GM21526 (cell line): ENCODE measurements at regions not wholly inside any gene's neighbourhood (a gene's known extent, or its start where the extent isn't known, plus 50 kb on each side); places are given as distances from the start of the nearest gene placed in this dataset.

Experiments
- ATAC-seq: cut with Tn5 transposase; IDR thresholded peaks from one replicate; pipeline ENCODE4 v1.9.1; 2021; ENCODE audit warnings: moderate library complexity; ENCODE audit not compliant: unreplicated experiment, low FRiP score

DNA sequence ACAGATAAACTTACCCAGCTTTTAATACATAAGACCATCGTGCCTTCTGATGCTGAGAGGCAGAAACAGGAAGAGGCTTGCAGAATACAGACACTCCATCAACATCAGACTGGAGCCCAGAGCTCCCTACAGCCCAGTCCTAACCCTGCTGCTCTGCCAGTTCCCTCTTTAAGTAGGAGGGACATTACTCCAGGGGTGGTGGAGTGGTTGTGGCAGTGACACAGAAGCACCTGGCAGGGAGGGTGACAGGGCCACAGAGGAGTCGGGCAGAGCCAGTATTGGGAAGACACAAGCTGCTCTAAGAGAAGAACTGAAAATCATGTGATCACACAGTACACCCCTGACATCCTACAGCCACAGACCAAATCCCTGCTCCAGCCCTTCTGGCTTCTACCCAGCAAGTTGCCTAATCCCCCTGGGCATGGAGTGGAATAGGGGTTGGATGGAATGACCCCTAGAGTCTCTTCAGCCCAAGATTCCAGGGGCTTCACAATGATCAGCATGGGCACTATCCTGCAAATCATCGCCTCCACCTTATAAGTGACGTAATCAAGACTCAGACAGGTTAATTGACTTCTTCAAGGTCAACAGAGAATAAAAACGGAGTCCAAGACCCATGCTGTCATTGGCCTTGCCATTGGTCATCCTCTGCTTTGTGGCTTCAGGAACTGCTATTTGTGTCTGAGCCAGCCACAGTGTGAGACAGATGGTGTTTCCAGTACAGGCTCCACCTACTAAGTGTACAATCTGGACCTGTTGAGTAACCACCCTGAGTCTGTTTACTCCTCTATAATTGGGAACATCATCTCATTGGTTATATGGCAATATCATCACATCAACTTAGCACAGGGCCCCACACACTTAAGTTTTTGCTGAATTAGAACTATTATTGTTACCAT, 61.1 kb upstream of the ZMIZ1 start:
- no peak for ATAC-seq

DNA sequence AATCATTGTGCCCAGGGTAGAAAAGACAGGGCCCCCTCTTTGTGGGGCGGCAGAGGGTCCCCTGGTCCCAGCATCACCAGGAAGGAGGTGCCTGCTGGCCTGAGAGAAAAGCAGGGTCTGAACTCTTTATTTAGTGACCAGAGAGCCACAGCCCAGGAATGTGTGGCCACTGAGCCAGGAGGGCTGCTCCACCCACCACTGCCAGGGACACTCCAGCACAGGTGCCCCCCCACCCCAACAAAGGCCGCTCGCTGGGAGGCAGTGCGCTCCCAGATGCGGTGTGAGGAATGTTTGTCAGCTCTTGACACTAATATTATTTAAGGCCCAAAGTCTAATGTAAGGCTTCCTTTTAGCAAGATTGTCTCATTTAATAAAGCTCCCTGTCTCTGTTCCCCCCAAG, 59.6 kb upstream of the ZMIZ1 start:
- ATAC-seq: no peak

DNA sequence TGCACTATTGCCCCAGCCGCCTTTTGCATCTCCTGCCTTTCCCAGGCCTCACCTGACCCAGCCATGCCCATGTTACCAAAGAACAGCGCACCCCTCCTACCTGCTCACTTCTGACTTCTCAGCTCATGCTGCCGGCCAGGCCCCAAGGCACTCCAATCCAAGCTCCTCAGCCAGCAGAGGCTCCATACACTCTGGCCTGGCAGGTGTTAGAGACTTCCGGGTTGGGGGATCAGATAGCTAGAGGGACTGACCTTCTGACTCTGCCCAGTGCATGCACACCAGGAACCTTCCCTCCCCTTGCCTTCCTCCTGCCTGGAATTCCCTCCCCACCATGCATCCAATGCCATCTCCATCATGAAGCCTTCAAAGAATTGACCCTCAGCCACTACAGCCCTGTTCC, 56.2 kb upstream of the ZMIZ1 start:
- no peak for ATAC-seq

DNA sequence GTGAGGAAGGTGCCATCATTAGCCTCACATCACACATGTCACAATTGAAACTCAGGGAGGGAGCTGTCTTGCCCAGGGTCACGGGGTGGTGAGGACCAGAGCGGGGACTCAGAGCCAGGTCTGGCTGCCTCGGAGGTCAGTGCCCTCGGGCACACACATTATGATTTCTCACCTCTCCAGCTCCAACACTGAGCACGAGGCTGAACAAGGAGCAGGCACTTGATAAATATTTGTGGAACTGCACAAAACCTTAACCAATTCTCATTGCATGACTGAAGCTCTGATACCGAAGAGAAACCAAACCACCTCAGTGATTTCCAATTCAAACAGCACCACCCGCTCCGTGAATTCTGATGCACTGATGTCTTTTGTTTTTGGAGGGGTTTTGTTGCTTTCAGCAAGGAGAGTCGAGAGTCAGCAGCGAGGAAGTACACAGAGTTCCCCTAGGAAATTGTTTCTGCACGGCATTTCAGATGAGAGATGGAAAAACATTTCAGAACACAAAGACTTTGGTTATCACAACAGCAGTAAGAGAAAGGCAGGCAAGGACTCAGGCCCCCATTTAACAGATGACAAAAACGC, 55.3 kb upstream of the ZMIZ1 start:
- ATAC-seq: no peak

DNA sequence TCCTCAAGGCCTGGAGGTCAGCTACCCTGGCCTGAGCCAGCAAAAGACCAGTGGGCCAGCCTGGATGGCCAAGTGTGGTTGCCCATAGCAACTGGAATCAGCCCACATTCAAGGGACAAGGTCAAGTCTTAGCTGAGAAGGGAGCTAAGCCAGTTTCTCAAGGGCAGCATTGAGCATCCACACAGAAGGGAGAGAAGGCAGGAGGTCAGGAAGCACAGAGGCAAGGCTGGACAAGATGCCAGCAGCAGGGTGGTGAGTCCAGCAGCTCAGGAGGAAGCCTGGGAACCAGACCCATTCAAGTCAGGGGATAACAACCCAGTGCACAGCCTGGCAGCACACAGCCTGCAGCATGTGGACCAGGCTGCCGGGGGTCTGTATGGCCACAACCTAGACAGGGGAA, 54.0 kb upstream of the ZMIZ1 start:
- no peak for ATAC-seq

DNA sequence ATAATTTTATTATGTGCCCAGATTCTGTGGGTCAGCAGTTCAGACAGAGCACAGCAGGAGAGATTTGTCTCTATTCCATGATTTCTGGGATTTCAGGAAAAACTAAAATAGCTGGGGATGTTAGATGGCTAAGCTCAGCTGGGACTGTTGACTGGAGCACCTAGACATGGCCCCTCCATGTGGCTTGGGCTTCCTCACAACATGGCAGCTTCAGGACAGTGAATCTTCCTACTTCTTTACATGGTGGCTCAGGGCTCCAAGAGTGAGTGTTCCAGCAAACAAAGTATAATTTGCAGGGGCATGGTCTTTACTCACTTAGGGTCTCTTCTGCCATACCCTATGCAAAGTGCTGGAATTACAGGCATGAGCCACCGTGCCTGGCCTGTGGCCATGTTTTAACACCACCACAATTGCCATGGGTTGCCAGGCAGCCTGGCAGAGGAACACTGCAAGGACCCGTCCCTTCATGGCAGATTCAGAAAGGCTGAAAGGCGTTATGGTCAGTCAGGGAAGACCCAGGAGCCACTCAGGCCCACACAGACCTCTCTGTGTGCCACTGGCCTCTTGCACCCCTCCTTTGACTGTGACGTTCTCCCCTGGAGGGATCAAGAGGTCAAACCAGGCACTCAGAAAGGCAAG, 50.8 kb upstream of the ZMIZ1 start:
- ATAC-seq: no peak

DNA sequence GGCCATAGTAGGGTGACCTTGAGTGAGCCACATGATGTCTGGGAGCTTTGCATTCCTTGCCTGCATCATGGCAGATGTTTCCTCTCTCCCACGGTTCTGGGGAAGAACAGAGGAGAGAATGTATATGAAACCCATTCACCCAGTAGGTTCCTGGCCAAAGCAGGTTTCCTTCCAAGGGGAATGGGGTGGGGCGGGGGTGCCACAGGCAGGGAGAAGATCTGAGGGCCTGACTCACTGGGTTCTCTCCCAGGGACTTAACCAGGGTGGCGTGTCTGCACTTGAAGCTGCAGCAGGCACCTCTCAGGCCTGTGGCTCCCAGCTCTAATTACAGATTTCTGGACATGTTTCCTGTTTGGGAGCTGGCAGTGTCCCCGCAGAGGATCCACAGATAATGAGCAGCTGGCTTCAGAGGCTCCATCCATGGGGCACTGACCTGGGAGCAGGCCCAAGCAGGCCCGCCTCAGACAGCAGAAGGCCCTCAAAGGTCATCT, 50.2 kb upstream of the ZMIZ1 start:
- ATAC-seq: no peak
